Spinal cord (tissue), 9 donors: ENCODE measurements at regions not wholly inside any gene's neighbourhood (a gene's known extent, or its start where the extent isn't known, plus 50 kb on each side); places are given as distances from the start of the nearest gene placed in this dataset.
"Not testable (repeated sequence)": the region's sequence is repeated elsewhere in the genome, so short reads cannot be mapped to it uniquely, and the experiment has no call there.

Source experiments
- DNase-seq, 6 donors: peaks; one replicate each; pipeline versions ENCODE4 v3.0.0 to v3.0.0-alpha.2; 2013 to 2015; ENCODE audit warnings: low spot score in 6 of 6, low read depth in 4 of 6
- H3K27ac ChIP-seq: one replicate; pipeline ENCODE4 v1.5.1; 2013; ENCODE audit warnings: low read depth, low read length, control low read depth
- H3K27me3 ChIP-seq: one replicate; pipeline ENCODE4 v1.6.1; 2013; ENCODE audit warnings: low read length; ENCODE audit not compliant: control insufficient read depth, insufficient read depth
- H3K36me3 ChIP-seq: one replicate; pipeline ENCODE4 v1.6.1; 2013; ENCODE audit warnings: low read length; ENCODE audit not compliant: control insufficient read depth, insufficient read depth
- H3K4me1 ChIP-seq: one replicate; pipeline ENCODE4 v1.6.1; 2013; ENCODE audit warnings: low read length; ENCODE audit not compliant: control insufficient read depth, insufficient read depth
- H3K4me3 ChIP-seq: one replicate; pipeline ENCODE4 v1.5.1; 2013; ENCODE audit warnings: low read depth, low read length, control low read depth
- H3K9me3 ChIP-seq: one replicate; pipeline ENCODE4 v1.6.1; 2013; ENCODE audit warnings: low read length; ENCODE audit not compliant: control insufficient read depth, insufficient read depth
- WGBS: methylation state at CpG from one replicate; pipeline ENCODE4 v1.1.5; 2013; ENCODE audit warnings: missing lambda C conversion rate; ENCODE audit not compliant: insufficient coverage; 5-methylcytosine and 5-hydroxymethylcytosine counted together
- donor health status: healthy.

- Histone ChIP-seq H3K27me3 (no peaks in the 10 kb centered on the region), H3K27ac (no peak overlapping the region), H3K36me3 (no peaks in the 10 kb centered on the region), H3K4me3 (no peak overlapping the region), H3K4me1 (no peaks in the 10 kb centered on the region), H3K9me3 (peaks cover 3% of the 10 kb centered on the region)
- no peak for DNase-seq
- 100% methylated on average over 2 of the region's 3 CpGs for WGBS
Measured at GRCh38 chr5:41995193-41995592, 70.1 kb downstream of the FBXO4 start.

- no peak for DNase-seq
- Histone ChIP-seq H3K4me3 (no peak overlapping the region), H3K36me3 (no peaks in the 10 kb centered on the region), H3K9me3 (peaks cover 3% of the 10 kb centered on the region), H3K27ac (no peak overlapping the region), H3K27me3 (no peaks in the 10 kb centered on the region), H3K4me1 (no peaks in the 10 kb centered on the region)
- 100% methylated on average over 3 of the region's 6 CpGs for WGBS
Measured at GRCh38 chr5:42001673-42002072, 76.6 kb downstream of the FBXO4 start.

DNA sequence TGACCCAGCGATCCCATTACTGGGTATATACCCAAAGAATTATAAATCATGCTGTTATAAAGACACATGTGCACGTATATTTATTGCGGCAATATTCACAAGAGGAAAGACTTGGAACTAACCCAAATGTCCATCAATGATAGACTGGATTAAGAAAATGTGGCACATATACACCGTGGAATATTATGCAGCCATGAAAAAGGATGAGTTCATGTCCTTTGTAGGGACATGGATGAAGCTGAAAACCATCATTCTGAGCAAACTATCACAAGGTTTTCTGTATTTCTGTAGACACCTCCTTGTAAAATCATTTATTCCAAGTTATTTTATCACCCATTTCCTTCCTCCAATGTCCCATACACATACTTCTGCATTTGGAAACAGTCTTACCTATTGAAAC lies 78.8 kb downstream of the FBXO4 start:
- not testable (repeated sequence) for H3K36me3 ChIP-seq, DNase-seq, H3K4me3 ChIP-seq, H3K27me3 ChIP-seq, H3K9me3 ChIP-seq, H3K4me1 ChIP-seq, H3K27ac ChIP-seq
- WGBS, result no CpG with 5 or more reads among the region's 4 CpGs

DNA sequence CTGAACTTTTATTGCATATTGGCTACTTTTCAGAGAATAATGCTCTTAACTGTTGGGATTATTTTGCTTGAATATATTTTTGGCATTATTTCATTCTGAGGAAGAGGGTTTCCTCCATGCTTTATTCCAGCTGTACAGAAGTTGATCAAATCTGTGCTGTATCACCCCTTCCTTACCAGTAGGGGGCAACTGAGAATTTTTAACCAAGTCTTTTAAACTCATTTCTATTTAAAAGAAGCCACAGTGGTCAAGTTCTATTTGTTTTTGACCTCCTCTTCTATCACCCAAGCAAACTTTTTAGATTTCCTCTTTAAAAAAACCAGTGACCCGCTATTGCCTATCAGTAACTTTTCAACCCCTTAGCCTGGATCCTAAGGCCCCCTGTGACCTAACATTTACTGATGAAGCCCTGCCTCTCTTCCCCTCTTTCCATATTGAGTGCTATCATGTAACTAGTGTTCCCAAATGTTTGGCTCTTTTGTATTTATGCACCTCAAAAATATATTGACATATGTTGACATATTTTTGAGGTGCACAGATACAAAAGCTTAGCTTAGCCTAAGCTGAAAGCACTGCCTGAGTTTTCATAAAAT lies 80.6 kb downstream of the FBXO4 start:
- Histone ChIP-seq H3K9me3 (no peaks in the 10 kb centered on the region), H3K4me1 (no peaks in the 10 kb centered on the region), H3K27me3 (no peaks in the 10 kb centered on the region), H3K27ac (no peak overlapping the region), H3K36me3 (no peaks in the 10 kb centered on the region), H3K4me3 (no peak overlapping the region)
- WGBS, result no CpG with 5 or more reads among the region's 1 CpG
- DNase-seq, result peak in 3 of 6 donors; percentile 2 to 43 (median 15)

- no peaks in the 10 kb centered on the region for H3K4me1 ChIP-seq
- H3K9me3 ChIP-seq, result no peaks in the 10 kb centered on the region
- H3K36me3 ChIP-seq, result no peaks in the 10 kb centered on the region
- WGBS, result 86% methylated on average over 2 of the region's 5 CpGs
- H3K4me3 ChIP-seq, result no peak overlapping the region
- DNase-seq, result no peak
- H3K27ac ChIP-seq, result no peak overlapping the region
- no peaks in the 10 kb centered on the region for H3K27me3 ChIP-seq
Measured at GRCh38 chr5:42013561-42013960, 88.5 kb downstream of the FBXO4 start.

- Histone ChIP-seq H3K36me3 (no peaks in the 10 kb centered on the region), H3K9me3 (no peaks in the 10 kb centered on the region), H3K4me1 (no peaks in the 10 kb centered on the region), H3K4me3 (no peak overlapping the region), H3K27me3 (no peaks in the 10 kb centered on the region), H3K27ac (no peak overlapping the region)
- no peak for DNase-seq
- WGBS, result no CpG with 5 or more reads among the region's 4 CpGs
Measured at GRCh38 chr5:42015254-42015653, 90.2 kb downstream of the FBXO4 start.

DNA sequence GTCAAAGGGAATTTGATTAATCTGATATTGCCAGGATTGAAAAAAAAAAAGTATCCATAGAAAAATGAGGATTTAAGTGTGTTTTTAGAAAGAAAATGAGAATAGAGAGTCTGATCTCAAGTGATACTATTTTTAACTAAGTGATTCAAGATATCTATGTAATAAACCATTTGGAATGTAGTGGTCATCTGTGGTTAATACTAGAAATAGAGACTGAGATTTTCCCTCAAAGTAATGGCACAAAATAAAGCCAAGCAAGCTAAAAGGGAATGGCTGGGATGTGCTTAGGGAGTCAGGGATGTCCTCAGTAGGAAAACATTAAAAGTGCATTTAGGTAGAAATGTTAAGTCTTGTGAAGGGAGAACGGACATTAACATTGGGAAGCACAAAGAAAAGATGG lies 90.6 kb downstream of the FBXO4 start:
- Histone ChIP-seq H3K27ac (no peak overlapping the region), H3K4me1 (no peaks in the 10 kb centered on the region), H3K36me3 (no peaks in the 10 kb centered on the region), H3K27me3 (no peaks in the 10 kb centered on the region), H3K9me3 (no peaks in the 10 kb centered on the region), H3K4me3 (no peak overlapping the region)
- no peak for DNase-seq
- WGBS, result no CpG with 5 or more reads among the region's 1 CpG

DNA sequence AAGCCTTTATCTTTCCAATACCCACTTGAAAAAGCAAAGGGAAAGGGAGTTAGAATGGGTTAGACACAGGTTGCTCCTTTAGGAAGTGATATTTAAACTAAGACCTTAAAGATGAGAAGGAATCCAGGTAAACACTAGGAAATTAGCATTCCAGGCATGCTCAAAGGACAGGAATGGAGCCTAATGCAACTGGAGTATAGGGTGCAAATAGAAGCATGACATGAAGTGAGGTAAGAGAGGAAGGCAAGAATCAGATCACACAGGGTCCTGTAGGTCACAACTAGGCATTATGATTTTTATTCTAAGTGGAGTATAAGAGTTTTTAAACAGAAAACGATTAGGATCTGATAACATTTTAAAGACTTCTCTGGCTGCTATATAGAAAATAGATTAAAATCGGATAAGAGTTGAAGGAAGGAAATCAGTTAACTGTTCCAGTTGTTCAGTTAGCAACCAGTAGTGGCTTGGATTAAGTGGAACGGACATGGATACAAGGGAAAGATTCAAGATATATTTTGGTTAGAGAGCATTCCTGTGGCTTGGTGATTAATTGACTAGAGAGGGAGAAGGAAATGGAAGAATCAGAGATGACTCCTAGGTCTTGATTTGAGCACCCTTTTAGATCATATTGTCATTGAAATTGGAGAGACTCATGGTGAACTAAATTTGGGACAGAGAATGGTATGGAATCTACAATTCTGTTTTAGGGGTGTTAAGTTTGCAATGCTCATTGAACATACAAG lies 95.9 kb downstream of the FBXO4 start:
- WGBS, result 86% methylated on average over 3 of the region's 3 CpGs
- Histone ChIP-seq H3K27ac (no peak overlapping the region), H3K27me3 (no peaks in the 10 kb centered on the region), H3K4me3 (no peak overlapping the region), H3K4me1 (no peaks in the 10 kb centered on the region), H3K36me3 (no peaks in the 10 kb centered on the region), H3K9me3 (no peaks in the 10 kb centered on the region)
- DNase-seq, result no peak

DNA sequence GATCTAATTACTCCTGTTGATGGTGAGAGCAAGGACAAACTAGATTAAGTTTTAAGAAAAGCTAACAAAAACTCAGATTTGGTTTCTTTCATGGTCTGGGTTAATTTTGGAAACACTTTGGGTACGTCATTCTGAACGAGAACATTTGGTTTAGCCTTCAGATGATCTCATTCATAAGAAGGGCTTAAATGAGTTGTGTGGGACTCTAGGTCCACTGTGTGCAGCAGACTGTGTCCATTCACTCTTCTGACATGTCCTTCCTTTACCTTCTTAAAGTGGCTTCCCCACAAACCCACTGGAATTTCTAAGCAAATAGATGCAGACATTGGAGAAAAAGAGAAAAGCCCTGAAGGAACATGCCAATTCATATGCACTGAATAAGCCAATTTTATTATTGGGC lies 96.8 kb downstream of the FBXO4 start:
- no CpG with 5 or more reads among the region's 2 CpGs for whole genome bisulfite sequencing
- Histone ChIP-seq H3K4me1 (no peaks in the 10 kb centered on the region), H3K4me3 (no peak overlapping the region), H3K9me3 (peaks cover 1% of the 10 kb centered on the region), H3K27ac (no peak overlapping the region), H3K27me3 (no peaks in the 10 kb centered on the region), H3K36me3 (no peaks in the 10 kb centered on the region)
- no peak for DNase-seq

DNA sequence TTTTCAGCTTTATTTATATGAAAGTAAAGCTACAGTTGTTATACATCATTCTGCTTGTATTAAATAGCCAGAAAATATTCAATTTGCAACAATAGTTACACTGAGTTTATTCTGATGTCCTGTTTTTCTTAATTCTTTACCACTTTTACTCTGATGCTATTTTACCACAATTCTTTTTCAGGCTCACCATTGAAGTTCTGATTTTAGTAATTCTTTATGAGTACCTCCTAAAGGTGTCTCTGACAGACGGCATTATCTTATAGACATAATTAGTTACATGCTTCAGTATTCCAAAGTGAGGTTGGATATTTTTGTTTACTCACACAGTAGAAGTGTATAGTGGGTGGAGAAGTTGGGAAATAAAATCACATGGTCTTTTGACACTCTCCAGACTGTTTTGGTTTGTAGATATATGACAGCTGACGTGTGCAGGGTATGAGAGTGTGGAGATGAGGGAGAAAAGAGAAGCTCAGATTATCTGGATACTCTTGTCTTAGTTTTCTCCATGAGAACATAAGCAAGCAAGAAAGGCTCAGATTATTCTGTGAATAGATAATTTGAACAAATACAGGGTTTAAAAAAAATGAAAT lies 97.4 kb downstream of the FBXO4 start:
- Histone ChIP-seq H3K4me1 (no peaks in the 10 kb centered on the region), H3K36me3 (no peaks in the 10 kb centered on the region), H3K4me3 (no peak overlapping the region), H3K9me3 (peaks cover 1% of the 10 kb centered on the region), H3K27me3 (no peaks in the 10 kb centered on the region), H3K27ac (no peak overlapping the region)
- DNase-seq, result no peak
- WGBS, result 40% methylated on average over 1 of the region's 2 CpGs
